GM19324 (cell line): ENCODE measurements at regions not wholly inside any gene's neighbourhood (a gene's known extent, or its start where the extent isn't known, plus 50 kb on each side); places are given as distances from the start of the nearest gene placed in this dataset.

Source experiments
- ATAC-seq: cut with Tn5 transposase; IDR thresholded peaks from one replicate; pipeline ENCODE4 v1.9.1; 2021; ENCODE audit warnings: mild to moderate bottlenecking, moderate library complexity; ENCODE audit not compliant: unreplicated experiment, low FRiP score

DNA sequence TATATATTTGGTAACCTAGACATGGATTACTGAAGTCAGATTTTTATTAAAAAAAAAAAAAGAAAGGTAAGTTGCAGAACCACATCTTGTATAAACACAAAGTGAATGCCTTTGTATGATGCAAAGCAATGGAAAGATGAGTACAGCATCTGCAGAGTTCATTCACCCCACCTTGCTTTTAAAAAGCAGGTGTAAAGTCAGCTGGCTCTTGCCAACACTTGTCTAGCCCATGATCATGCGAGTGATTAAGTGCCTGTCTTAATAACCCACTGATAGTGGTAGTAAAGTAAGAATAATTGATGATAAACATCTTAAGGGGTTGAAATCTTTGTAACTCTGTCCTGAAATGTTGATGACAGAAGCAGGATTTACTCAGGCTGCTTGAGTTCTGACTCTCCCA, 710.4 kb downstream of the EFNB2 start:
- ATAC-seq, result no peak

DNA sequence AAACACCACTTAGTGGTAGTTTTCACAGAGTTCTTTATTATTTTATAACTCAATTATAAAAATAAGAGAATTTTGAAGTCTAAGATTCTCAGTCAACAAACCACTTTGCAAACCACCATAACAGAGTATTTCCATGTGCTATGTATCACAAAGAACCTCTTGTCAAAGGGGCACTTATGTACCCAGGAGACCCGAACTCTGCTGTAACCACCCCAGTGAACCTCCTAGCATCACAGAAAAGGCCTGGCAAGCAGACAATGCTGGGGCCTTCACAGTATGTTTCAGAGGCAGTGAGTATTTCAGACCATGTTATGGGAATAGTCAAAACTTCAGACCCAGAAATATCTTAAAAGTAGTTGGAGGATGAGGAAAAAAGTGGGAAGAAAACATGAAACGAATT, 714.1 kb downstream of the EFNB2 start:
- ATAC-seq, result no peak

DNA sequence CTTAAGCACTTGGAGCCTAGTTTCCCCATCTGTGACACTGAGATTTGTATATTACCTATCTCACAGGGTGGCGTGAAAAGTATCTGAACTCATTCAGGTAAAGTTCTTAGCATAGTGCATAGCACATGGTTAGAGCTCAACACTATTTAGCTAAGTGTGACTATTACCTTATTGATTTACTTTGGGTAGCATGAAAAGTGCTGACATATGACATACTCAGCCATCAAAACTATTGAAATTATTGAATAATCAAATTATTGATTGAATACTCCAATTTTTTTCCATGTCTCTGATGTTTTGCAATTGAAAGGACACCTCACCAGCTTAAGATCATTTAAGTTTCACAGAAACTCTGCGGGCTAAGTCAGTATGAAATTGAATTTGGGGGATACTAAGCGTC, 715.0 kb downstream of the EFNB2 start:
- no peak for ATAC-seq

DNA sequence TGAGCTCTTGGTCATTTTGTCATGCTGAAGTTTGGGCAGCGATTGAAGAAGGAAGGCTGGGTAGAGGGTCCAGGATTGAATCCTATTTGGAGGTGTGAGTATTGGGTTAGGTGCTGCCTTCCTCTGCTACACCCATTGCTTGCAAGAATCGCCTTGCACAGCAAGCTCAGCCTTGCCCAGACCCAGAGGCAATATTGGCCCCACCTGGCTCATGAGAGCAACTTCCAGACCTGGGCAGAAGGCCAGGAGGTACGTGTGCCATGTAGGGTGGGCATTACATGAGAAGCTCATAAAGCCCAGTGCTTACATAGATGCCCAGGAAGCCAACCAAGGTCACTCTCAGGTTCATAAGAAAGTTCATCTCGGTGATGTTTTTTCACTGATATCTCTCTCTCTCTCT, 718.0 kb downstream of the EFNB2 start:
- no peak for ATAC-seq

DNA sequence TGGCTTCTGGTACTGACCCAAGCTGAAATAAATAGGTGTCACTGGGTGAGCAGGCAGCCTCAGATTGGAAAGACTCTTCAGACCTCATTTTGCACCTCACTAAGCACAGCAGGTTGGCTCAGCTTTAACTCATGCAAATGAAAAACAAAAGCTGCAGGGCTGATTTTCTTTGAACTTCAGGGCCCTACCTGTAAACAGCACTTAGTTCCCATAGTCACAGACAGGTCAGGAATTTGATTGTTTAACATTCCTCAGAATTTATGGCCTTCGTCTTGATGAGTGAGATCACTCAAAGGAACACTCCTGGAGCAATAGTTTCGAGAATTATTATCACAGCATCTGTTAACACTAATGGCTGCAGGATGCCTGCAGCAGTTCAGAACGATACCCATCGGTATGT, 718.5 kb downstream of the EFNB2 start:
- no peak for ATAC-seq

DNA sequence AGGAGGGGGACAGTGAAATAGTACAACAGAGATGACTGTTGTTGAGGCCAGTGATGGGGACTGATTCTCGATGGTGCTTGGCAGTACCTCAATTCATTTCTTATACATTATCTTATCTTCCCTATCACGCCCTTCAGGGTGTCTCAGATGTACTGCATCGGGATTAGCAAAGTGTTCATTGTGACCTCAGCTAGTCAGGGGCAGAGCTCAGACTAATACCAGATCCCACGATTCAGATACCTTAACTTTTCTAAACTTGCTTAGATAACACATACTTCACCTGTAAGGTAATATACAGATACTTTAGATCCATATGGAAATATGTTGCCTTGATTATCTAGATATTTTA, 720.6 kb downstream of the EFNB2 start:
- ATAC-seq, result no peak

DNA sequence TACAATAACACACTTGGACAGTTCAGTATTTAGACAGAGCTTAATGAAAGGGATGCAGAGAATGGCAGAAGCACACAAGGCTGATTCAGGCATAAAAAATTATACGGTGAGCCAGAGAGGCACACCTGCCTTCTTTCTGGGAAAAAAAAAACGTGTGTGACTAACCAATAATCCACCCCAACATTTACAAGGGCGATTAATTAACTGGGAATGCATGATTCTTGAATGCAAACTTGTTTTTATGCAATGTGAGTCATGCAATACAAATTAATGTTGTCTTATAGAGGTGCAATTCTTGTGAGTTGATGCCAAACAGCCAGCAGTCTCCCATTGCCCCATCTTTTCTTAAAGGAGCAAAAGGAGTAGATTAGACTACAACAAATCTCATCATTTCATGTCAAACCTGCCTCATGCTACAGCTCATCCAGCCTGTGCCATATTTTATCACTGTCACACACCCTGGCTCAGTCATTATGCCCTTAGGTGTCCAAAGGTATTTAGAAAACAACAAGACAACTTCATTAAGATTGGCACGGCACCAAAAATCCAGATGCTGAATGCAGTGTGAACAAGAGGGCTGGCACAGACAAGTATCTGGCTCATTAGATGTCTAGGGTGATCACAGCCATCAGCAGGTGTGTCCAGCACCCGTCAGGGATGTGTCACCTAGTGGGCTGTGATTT, 721.1 kb downstream of the EFNB2 start:
- no peak for ATAC-seq

DNA sequence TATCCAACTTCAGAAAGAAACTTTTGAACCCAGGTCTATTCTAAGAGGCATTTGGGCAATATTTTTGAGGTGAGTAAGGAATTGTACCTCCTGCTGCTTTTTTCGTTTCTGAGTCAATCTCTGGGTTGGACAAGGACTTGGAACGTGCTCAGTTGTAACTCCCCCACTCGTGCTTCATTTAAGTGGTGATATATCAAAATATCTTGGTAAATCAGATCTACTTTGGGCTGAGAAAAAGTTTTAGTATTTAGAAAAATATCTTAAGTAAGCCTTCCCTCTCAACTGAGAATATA, 728.9 kb downstream of the EFNB2 start:
- ATAC-seq, result no peak

DNA sequence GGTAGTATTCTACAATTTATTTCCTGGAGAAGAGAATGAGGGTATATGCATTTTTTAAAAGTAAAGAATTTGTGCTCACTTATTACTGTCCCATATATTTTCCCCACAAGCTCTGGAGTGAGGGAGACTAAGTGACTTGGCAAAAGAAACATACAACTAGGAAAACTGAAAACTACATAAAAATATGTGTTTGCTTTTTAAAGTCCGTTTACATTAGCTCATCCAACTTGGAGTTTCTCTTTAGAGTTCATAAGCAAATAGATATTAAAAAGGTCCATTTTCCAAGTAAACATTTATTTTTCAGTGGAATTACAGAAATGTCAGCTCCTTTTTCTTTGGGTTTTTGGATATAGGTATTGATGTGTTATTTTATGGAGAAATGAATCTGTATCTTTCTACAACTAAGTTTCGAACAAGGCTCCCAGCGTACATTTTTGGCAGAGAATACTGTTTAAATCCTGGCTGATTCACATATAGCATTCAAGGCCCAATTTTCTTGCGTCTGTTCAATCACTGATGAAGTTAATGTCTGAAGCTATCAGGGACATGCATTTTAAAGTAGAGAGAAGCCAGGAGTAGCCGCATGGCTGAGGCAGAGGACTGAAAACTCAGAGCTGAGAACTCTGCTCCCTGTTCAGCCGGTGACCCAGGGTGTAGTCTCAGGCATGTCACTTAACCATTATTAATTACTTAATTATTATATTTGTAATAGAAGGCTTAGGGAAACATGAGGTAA, 729.4 kb downstream of the EFNB2 start:
- ATAC-seq, result no peak

DNA sequence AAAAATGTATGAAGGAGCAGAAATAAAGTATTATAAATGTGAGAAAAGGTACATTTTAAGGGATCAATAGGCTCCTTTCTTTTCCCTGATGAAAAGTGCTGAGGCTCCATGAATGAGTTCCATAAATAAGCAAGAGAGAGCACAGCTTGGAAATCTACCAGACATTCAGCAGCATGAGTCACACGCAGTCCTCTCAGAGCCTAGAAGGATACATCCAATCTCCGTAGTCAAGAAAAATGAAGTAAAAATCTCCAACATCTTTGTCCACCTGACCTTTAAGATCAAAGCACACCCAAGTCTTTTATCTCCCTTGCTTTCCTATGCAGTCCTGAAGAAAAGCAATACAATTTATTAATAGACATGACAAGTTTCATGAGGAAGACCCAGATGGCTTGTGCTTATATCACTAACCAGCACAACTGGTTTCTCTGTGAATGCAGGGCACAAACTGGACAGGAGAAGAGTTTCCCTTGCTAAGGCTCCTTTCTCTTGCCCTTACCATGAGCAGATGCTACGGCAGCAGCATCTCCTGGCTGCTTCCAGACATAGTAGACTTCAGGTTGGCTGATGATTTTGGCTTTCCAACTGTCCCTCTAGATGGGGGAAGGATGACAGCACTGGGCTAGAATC, 730.8 kb downstream of the EFNB2 start:
- no peak for ATAC-seq

DNA sequence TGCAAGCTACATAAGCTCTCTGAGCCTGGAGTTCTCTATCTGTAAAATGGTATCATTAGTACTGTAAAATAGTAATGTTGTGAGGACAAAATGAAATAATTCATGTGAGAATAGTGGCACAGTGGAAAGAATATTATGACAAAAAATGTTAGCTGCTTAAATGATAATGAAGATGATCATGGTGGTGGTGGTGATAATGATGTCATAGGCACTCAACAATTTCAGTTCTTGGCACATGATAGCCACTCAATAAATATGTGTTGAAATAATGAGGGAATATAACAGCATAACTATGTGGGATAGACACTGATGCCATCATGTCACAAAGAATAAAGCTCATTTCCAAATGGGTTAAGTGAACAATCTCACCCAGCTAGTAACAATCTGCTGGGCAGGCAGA, 736.3 kb downstream of the EFNB2 start:
- ATAC-seq, result no peak

DNA sequence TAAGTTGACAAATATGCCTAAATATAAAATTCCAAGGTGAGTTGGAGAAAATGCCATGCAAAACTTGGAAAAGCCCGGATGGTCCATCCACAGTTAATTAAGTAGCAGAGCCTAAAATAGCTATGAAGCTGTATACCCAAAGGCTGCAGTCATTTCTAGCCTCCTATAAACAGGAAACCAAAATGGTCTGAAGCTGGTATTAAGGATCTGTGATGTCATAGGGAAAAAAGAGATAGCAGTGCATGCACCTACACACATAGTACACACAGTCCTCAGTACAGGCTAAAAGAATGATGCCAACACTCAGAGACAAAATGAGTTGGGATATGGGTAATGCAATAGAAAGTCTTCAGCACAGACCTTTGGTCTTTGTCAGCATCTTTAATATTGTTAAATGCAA, 736.9 kb downstream of the EFNB2 start:
- ATAC-seq, result no peak

DNA sequence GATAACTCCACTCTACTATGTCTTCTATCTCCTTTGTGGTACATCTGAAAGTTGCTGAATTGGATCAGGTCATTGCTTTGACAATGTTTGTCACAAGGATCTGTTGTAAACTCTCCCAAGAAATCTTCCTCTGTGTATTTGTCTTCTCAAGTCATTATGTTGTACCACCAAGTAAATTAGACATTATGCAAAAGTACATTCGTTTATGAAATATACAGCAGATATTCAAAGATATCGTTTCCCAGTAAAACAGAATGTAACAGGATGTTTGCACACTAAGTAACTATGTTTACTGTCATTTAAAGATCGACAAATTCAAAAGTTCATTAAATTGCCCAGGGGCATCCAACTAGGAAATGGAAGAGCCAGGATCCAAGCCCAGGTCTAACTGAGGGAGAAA, 739.4 kb downstream of the EFNB2 start:
- no peak for ATAC-seq

DNA sequence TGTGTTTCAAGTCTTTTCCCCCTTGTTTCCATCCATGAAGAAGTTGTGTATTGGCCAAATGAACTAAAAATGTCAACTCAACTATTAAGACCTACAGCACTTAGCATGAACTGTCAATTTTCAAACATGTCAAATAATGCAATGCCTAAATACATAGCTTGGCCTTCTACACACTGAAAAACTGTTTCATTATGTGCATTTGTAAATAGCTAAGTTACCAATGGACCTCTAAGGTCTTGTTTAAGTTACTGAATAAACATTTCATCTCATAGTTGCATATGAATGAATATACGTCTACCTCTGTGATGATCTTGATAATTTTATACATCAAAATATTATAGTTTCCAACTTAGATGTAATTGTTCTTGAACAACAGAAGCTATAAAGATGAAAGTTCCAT, 744.5 kb downstream of the EFNB2 start:
- ATAC-seq, result no peak

DNA sequence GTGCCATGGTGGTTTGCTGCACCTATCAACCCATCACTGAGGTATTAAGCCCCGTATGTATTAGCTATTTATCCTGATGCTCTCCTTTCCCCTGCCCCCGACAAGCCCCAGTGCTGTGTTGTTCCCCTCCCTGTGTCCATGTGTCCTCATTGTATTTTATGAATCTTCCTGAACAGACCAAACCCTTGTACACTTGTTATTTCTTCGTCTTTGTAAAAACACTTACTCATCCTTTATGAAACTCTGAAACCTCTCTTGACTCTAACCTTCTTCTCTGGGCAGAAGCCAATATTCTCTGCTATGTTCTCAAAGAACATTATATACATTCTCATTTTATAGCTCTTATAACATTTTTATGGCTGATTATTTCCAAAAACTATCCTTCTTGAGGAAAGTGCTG, 746.9 kb downstream of the EFNB2 start:
- no peak for ATAC-seq

DNA sequence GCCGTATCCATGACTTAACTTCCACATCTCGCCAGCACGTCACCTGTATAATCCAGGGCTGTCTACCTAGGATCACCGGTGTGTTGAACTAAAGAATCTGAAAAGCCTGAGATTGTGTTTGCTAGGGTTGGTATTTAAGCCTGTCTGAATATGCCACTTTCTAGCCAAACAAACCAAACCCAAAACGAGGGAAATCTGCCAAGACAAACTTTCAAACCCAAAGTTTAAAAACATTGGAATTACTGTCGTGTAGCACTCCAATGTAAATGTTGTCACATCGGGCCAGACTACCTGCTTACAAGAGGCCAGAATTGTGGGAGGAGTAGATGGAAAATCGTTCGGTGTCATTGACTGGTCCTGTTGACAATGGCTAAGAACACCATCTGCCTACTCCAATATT, 747.8 kb downstream of the EFNB2 start:
- ATAC-seq, result no peak

DNA sequence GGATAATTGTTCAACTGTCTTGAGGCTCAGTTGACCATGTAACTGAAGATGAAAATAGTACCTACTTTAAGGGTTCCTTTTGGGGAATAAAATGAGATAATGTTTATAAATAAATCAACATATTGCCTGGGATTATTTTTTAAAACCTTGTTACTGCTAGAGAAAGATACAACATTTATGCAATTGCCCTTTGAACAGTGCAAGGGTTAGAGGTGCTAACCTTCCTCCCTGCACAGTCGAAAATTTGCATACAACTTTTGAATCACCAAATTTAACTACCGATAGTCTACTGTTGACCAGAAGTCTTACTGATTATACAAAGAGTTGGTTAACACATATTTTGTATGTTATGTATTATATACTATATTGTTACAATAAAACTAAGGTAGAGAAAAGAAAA, 750.0 kb downstream of the EFNB2 start:
- no peak for ATAC-seq

DNA sequence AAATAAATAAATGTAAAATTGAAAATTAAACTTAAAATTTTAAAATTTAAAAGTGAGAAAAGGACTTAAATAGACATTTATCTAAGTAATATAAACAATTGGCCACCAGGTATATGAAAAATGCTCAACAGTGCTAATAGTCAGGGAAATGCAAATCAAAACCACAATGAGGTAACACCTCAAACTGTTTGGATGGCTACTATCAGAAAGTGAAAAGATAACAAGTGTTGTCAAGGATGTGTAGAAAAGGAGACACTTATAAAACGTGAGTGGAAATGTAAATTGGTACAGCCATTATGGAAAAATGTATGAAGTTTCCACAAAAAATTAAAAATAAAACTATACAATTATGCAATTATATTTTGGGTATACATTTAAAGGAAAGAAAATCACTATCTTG, 752.2 kb downstream of the EFNB2 start:
- ATAC-seq, result no peak

DNA sequence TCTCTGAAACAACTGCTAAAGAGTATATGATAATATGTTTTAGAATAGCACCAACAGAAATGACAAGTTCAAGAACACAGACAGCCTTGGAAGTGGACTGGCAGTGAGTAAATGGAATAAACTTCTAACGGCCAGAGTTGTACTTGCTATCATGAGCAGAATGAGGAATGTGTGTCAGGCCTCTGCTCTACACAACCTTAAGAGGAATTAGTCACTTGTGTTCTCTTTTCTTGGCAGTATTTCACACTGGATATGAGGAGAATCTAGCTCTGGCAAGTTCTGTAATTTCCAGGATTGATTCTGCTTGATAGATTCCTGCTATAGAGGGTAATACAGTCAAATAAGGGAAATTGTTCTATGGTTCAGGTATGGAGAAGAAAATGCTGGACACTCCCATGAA, 757.3 kb downstream of the EFNB2 start:
- no peak for ATAC-seq

DNA sequence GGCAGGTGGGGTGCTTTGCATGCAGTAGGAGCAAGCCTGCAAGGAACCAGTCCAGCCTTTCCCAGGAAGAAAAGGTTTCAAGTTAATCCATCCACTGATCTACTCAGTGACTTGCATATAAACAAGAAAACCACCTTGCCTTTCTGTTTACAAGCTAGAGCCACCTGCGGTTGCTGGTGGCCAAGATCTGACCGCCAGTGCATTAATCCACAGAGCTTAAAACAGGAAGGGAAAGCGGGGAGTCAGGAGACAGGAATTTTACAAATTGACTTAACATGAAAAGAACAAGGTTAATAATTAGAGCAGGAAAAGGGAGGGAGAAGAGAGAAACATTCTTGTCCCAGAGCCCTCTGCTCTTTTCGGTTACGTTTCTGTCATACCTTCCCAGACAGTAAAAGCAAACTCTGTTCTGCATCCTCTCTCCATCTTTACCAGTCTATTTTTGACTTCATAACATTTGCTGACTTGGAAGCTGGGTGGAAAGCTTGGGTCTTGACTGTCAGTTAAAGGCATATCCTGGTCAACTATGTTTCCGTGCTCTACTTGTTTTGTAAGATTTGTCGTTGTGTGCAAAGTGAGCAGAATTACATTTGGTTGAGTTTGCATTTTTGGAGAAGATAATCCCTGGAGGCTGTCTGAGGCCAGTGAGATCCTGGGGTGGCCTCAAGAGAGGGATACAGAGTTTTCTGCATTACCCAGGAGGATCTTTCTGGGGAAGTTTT, 760.6 kb downstream of the EFNB2 start:
- ATAC-seq, result no peak

DNA sequence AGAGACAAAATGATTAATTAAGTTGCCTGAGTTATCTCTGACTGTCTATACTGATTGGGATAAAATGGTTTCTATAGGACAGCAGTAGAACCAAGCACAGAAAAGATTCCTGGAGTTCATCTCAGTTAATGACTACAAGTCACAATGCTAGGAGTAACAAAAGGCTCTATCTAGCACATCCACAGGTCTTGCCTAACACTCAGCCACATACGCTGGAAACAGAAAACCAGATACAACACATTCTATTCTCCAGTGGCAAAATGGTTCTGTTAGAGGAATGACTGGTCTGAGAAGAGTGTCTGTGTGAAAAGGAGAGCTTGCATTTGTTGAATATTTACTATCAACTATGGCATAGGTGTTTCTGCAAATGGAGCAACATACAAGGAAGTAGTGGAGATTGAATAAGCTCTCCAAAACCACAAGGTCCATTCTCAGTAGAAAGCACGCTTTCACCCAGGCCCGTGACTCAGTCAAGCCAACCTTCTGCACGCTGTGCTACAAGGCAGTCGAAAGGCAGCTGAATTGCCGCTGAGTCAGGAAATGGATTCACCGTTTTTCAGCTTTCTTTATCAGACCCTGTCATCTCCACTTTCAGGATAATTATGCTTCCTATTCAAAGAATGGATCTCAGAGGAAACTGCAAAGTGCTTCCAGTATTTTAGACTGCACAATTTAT, 761.5 kb downstream of the EFNB2 start:
- ATAC-seq, result no peak
